Retina (tissue), 1 donor: ENCODE measurements at regions not wholly inside any gene's neighbourhood (a gene's known extent, or its start where the extent isn't known, plus 50 kb on each side); places are given as distances from the start of the nearest gene placed in this dataset.
"Not testable (repeated sequence)": the region's sequence is repeated elsewhere in the genome, so short reads cannot be mapped to it uniquely, and the experiment has no call there.

ENCODE experiments used
- DNase-seq: peaks from one replicate; pipeline ENCODE4 v3.0.0-alpha.2; 2016

- DNase-seq, result no peak
Measured at GRCh38 chr4:138609943-138610350, 367.8 kb upstream of the SLC7A11 start.

DNA sequence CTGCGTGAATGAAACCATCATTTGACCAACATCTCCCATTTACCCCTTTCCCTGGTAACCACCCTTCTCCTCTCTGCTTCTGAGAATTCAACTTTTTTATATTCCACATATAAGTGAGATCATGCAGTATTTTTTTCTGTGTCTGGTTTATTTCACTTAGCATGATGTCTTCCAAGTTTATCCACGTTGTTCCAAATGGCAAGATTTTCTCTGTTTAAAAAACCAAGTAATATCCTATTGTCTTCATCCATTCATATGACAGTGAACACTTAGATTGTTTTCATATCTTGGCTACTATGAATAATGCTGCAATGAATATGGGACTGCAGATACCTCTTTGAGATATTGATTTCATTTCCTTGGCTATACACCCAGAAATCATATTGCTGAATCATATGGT lies 362.4 kb upstream of the SLC7A11 start:
- DNase-seq, result no peak

GRCh38 chr4:138602664-138603063 lies 360.5 kb upstream of the SLC7A11 start:
- DNase-seq, result no peak

- DNase-seq, result no peak
Measured at GRCh38 chr4:138599965-138600364, 357.8 kb upstream of the SLC7A11 start.

DNA sequence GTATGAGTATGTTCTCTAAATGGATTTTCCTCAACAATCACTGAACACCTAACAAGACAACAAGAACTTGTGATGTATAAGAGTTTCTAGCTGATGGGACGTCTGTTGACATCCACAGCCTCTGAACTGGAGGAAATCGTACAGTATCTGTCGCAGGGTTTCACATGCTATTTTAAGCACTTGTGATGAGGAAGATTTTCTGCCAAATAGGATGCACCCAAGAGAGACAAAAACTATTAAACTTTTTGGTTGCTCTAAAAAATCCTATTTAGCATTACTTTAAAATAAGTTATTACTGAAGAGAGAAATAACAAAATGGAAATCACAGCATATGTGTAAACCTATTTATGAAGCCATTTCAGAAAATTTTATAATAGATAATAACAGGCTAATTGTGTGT lies 356.1 kb upstream of the SLC7A11 start:
- no peak for DNase-seq

DNA sequence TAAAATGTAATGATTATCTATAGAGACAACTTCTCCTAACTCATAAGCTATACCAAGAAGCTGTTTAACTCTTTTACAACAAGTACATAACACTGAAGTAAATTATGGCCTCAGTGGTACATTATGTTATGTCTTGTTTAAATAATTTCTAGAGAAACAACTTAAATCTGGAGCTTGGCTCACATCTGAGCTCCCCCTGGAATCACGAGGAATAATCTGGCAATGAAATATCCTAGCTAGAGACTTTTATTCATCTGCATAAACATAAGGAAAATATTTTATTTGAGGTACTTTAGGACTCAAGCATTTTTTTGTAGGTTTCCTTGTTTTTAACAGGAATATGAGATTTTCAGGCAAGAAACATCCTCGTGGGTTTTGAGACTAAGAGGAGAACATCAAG lies 354.7 kb upstream of the SLC7A11 start:
- no peak for DNase-seq

DNA sequence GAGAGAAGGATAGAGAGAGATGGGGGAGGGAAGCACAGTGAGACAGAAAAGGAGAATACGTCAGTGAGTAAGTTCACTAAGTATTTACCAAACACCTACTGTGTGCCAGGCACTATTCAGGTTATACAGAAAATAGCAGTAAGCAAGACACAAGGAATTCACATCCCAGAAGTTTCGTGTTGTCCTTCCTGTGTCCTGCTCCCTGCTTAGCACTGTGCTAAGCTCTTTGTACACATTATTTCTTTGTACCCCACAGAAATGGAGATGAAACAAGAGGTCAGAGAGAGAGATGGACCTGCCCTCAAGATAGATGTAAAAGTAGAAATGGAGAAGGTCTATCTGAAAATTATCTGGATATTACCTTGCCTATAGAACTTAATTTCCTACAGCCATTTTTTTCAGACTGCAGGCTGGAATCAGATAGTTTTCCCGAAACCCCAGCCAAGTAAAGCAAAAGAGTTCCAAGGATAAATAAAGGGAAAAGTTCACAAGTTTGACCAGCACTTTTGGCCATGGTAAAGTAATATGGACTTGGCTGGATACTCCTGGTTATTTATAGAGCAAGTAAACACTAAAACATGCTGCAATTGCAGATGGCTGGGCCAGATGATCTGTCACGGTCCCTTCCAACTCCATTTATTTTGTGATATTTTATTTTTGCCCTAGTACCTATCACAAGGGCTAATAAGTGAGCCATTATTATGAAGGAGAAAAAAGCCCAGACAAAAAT lies 353.7 kb upstream of the SLC7A11 start:
- no peak for DNase-seq

- no peak for DNase-seq
Measured at GRCh38 chr4:138595171-138595570, 353.0 kb upstream of the SLC7A11 start.

DNA sequence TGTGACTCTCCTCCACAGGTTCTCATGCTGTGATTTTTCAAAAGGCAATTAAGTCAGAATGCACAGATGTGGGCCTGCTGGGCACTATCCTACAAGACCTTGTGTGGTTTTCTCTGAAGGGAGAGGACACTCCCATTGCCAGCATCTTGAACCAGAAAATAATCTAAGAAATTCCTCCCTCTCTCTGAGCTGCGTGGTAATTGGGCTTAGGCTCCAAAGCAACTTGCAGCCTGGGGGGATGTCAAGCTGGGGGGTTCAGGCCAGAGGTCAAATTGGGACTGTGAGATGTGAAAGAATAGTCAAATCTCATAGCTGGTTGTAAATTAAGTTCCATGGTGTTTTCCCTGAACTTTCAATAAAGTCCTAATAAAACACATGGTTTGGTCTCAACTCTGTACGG lies 350.6 kb upstream of the SLC7A11 start:
- peak; percentile 12 for DNase-seq

DNA sequence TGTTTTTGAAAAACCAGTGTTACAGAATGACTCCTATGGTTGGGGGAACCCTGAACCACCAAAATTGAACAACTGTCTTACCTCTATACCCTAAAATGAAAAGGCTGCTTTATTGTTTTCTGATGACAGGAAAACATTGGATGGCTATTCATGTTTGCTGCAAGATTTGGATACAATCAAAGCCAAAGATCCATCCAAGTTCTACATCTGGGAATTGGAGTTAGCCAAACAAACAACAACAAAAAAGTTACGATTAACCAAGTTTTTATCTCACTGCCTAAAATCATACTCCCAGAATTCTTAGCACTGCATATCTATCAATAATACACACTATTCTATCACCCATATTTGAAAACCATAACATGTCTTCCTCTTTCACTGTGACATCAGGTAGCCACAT lies 349.7 kb upstream of the SLC7A11 start:
- no peak for DNase-seq

DNA sequence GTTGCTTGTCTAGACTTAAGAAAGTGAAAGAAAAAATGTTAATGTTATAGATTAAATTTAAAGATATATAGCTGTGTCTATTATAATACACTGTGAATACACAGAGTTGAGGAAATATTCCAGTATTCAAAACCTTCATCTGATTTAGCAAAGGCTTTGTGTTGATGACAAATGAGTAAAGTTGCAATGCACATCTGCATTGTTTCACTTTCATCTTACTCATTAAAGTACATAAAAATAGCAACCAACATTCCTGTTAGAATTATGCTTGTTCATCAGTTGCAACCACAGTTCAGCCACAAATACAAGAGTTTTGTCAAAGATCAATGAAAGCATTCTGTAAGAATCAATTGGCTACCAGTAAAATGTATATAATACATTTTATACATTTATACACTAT lies 346.4 kb upstream of the SLC7A11 start:
- no peak for DNase-seq

- no peak for DNase-seq
Measured at GRCh38 chr4:138579146-138579545, 337.0 kb upstream of the SLC7A11 start.

- not testable (repeated sequence) for DNase-seq
Measured at GRCh38 chr4:138577826-138578225, 335.7 kb upstream of the SLC7A11 start.

- DNase-seq, result no peak
Measured at GRCh38 chr4:138577145-138577544, 335.0 kb upstream of the SLC7A11 start.

GRCh38 chr4:138576684-138577083 lies 334.5 kb upstream of the SLC7A11 start:
- DNase-seq, result no peak

GRCh38 chr4:138573246-138573645 lies 331.1 kb upstream of the SLC7A11 start:
- no peak for DNase-seq

- no peak for DNase-seq
Measured at GRCh38 chr4:138572007-138572406, 329.9 kb upstream of the SLC7A11 start.

- DNase-seq, result no peak
Measured at GRCh38 chr4:138567696-138568095, 325.5 kb upstream of the SLC7A11 start.

DNA sequence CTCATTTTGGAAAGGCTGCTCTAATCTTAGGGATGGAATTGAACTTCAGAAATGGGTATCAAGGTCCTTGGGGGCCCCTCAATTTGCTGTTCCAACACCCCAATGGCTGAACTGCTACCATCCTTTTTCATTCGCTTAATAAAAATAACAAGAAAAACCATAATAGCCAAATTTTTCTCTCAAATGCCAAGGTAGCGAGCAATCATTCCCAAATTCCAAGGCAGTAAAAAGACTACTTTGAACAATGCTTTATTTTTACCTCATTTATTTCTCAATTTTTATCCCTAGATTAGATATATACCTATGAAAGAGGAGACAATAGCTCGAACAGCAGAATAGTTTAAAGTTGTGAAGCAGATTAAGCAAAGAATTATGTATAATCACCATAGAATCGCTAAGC lies 323.4 kb upstream of the SLC7A11 start:
- DNase-seq, result no peak

- DNase-seq, result no peak
Measured at GRCh38 chr4:138562544-138562991, 320.4 kb upstream of the SLC7A11 start.

DNA sequence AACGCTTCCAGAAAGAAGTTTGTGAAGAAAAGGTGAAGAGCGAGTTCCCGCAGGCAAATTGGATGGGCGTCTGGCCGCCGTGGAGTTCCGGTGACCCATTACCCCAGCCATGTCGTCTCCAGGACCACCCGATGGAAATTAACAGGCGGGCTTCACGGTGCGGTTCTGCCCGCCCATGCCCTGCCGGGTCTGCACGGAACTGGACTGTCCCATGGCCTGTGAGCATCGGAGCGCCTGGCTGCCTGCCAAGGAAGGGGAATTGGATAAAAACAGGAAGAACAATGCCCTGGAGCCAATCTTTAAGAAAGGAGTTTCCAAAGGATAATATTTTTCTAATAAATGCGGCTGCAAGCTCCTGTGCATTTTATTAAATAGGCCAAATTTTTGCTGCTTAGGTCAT lies 319.8 kb upstream of the SLC7A11 start:
- DNase-seq, result no peak

DNA sequence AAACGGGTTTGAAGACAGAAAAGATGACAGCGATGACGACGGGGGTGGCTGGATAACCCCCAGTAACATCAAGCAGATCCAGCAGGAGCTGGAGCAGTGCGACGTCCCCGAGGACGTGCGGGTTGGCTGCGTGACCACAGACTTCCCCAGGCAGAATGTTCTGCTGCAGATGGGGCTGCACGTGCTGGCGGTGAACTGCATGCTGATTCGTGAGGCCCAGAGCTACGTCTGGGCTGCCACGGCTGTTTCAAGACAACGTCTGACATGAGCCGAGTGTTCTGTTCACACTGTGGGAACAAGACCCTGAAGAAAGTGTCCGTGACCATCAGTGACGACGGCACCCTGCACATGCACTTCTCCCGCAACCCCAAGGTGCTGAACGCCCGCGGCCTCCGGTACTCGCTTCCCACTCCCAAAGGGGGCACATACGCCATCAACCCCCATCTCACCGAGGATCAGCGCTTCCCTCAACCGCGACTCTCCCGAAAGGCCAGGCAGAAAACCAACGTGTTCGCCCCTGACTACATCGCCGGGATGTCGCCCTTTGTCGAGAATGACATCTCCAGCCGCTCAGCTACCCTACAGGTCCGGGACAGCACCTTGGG lies 319.2 kb upstream of the SLC7A11 start:
- no peak for DNase-seq

DNA sequence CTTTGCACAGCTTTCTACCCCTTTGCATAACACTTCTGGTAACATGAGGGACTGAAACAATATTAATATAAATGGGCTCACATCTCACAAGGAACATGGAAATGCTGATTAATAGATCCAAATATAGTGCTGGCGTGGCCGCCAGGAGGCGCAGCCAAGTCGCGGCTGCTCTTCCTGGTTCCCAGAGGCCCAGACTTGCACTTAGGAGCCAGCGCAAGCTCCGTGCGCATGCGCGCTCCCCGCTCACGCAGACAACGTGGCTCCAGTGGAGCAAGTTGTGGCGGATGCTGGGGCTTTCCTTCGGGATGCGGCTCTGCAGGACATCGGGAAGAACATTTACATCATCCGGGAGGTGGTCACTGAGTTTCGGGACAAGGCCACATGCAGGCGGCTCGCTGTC lies 318.3 kb upstream of the SLC7A11 start:
- no peak for DNase-seq

GRCh38 chr4:138558886-138559285 lies 316.7 kb upstream of the SLC7A11 start:
- no peak for DNase-seq

DNA sequence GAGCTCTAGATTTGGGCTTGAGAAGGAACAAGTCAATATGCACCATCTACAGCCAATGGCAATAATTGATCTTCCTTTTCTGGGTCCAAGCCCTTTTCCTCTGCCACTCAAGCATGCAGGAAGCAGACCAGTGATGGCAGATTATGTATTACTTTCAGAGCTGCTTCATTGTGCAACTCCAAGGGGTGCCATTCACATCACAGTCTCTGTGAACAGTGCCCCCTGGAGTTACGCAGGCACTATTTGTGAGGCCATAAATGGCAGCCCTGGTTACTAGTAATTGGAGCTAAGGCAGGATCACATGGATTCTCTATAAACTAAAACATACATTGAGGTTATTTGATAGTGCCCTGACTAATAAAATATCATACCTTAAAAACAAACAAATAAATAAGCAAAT lies 313.4 kb upstream of the SLC7A11 start:
- DNase-seq, result no peak
